Stimulated activated CD4-positive, alpha-beta T cell treated with anti-CD3 and anti-CD28 coated beads, Interleukin-15, amount 100 ng/mL, for 1 hour (primary cell): ENCODE measurements at regions not wholly inside any gene's neighbourhood (a gene's known extent, or its start where the extent isn't known, plus 50 kb on each side); places are given as distances from the start of the nearest gene placed in this dataset.

Source experiments
- DNase-seq, 2 donors: peaks; one replicate each; pipeline ENCODE4 v3.0.0-alpha.2; 2020; ENCODE audit warnings: low read depth in 1 of 2, low spot score in 1 of 2

DNA sequence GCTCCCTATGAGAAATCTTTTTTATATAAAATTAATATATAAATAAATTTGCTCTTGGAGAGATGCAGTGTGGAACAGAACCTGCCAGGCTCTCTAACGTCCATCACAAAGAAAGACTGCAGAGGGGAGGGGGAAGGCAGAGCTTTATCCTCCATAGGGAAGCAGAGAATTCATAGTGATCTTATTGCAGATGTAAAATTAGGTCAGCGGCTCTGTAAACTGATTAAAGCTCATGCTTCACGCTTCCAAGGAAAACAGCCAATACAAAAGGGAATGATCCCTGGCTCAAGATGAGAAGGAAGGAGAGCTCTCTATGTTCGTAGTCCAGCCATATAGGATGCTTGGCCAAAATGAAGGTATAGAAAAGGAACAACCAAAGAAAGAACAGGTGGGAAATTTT is 532.3 kb upstream of the PSMD7 start:
- DNase-seq = no peak

DNA sequence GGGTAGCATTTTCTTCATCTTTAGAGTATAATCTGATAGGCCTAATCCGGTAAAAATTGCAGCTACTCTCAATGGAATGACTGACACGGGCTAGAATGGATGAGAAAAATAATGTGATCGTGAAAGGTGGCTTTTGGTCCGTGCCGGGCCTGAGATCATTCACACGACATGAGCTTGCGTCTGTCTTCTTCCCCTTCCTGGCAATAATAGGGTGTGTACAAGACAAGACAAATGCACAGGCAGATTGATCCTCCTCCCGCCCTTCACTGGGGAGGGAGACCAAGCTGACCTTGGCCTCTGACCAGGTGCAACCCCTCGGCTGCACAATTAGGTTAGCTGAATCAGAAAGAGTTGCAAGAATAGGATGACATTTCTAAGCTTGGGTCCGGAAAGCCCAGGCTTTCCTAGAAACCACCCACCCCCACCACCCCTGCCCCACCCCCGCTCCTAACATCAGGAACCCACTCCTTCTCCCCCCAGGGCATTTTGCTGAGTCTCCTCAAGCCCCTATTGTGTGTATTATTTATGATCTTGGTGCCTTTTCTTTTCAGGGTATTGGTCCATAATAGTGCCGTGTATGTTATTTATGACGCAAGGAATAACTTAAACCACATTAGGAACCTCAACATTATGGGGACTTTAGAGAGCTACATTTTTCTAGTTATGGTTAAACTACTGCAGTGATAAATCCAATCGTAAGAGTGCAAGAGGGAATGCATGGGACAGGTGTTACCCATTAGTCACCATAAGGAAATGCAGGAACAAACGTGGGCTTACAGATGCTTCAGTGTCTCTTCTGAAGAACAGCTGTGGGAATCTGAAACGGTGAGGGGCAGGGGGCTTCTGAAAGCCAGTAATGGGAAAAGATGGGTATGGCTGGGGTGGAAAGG is 540.1 kb upstream of the PSMD7 start:
- no peak for DNase-seq

DNA sequence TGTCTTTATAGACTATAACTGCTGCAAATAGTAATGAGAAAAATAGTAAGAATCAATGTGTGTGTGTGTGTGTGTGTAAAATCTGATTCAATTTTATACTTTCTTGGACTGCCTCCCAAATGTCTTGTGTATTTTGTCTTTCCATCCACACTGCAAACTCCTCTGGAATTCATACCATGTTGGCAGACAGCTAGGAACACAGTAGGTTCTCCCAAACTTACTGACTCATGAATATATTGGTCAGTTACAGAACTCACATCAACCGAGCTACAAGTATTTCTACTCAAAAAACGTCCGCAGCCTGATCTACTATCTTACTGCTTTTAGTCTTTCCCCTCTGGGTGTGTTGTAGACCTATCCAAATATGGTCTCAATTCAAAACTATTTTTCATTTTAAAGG is 542.7 kb upstream of the PSMD7 start:
- no peak for DNase-seq

DNA sequence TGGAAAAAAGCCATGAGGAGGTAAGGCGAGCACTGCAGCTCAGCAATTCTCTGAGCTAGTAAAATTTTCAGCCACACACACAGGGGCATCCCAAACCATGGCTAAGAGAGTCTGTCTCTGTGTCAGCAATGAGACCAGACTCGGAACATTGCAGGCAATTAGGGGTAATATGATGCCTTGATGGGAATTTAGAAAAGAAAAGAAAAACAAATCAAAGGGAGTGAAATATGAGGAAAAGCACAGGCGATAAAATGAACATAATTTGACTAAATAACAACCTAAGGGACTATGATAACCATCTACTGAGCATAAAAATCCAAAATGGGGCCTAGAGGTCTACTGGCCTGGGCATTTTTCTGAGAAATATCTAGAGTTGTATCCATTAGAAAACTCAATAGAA is 546.0 kb upstream of the PSMD7 start:
- no peak for DNase-seq

DNA sequence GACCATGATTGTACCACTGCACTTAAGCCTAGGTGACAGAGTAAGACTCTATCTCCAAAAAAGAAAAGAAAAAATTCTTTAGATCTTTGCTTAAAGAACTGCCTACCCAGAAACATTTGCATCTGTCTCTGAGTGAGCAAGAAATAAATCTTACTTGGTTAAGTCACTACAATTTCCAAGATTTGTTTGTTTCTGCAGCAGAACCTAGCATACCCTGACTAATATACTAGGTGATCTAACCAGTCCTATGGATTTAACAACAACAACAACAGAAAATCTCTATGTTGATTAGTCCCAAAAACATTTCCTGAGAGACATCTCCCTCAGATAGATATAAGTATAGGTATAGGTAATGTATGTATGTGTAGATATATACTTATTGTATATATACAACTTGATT is 549.3 kb upstream of the PSMD7 start:
- DNase-seq = no peak

DNA sequence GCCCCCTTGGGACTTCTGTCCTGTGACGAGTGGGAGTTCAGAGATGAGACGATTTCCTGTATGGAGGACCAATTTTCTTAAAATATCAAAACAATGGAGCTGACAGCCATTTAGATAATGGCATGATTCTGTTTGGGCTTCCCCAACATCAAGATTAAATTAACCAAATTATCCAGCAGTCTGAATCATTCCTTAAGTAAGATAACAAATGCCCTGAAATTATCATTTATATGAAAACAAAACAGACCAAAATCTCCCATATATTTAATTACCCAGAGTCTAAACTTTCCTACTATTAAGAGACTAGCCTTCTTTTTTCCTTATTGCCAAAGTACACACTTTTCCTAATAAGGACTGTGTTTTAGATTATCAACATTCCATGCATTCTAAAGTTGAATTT is 550.1 kb upstream of the PSMD7 start:
- no peak for DNase-seq

DNA sequence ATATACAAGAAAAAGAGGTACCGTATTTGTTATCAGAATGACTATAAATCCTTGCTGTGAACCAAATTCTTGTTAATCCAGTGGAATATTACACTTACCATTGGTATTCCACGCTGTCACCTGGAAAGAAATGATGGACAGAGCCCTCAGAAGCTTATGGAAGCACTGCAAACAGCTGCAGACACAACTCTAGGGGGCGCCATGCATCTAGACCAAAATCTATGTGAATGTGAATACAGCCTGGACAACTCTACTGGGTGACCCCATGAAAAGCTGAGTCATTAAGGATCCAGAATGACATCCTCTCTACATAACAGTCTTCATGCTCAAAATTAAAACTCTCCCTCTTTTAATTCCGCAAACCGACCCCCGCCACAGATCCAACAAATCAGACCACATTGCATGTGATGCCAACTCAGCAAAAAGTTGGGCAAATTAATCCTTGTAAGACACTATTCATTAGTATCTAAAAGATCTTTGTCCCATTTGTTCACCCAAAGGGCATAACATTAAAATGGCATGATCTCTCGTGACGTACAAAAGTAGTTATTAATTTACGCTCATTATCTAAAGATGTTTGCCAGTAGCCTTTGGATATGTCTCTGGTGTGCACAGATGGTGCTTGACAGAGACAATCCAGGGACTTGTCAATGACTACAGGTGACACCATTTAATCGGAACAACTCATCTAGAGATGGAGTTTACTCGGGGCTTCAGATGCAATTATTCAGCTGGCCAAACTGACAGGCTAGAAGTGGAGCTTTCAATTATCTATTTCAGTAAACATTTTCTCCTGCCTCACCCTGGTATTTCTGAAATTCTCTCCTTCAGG is 552.7 kb upstream of the PSMD7 start:
- no peak for DNase-seq

DNA sequence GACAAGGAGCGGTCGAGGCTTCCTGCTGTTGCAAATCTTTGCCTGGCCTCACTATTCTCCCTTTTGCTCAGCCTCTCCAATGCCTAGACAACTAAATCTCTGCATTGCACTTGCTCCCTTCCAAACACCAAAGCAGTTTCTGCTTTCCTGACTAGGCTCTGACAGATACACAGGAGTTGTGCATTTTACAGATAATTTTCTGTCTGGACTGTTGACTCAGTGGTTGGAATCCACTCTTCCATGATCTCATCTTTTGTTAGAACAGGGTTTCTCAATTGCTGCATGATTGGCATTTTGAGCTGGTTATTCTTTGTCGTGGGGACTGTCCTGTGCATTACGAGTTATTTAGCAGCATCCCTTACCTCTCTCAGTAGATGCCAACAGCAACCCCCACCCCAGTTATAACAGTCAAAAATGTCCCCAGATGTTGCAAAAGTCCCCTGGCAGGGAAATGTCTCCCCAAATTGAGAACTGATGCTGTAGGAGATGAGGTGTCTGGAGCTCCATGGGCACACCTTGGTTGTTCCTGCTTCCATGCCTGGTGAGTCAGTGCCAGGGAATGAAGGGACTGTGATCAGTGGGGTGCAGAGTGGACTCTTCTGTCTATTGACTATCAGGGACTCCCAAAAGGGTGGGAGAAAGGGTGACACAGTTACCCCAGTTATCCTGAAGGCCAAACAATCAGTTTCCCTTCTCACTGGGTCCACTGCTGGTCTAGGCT is 557.4 kb upstream of the PSMD7 start:
- DNase-seq = no peak

DNA sequence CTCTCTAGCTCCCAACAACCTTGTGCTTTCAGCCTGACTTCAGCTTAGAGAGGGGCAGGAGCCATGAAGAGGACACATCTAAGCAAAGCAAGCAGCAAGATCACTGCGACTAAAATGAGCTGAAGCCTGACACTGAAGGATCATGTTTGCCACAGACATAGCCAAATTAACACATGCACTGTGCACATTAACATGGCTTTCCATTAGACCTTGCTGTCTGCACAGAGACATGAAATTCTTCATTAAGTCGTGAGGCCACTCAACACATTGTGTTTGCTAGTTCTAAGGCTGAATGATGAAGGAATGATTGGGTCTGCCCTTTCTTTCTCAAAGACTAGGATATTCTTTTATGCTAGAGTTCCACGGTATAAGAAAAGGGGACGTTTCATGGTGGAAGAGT is 558.3 kb upstream of the PSMD7 start:
- no peak for DNase-seq

DNA sequence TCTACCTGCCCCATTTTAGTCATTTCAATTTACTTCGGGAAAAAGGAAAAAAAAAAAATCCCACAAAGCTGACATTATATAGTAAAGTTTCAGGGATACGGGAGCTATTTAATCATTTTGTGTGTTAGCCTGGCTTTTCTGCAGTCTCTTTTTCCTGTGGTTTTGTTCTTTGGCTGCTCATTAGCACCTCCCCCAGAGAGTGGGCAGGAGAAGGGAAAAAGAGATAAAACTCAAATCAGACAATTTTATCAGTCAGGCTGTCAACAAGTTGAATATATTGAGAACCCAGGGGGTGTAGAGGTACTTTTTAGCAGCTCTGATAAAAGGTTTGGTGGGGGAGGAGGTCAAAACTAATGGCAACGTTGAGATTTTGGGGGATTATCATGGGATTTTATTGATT is 559.0 kb upstream of the PSMD7 start:
- DNase-seq = no peak

DNA sequence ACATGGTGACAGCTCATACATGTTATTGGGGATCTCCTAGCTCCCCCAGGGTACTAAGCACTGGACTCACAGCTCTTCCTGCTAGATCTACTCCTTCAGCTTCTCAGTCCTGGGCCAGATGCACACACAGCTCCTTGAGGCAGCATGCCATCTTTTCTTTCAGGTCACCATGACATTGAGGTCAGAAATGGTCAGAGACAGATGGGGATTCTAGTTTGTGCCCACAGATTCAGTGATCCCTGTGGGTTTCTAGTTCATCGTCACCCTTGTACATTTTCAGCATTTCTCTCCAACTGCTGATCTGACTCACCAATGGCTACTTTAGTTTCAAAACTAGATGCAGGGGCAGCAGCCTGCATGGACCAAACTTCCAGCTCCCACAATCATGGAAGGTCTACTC is 560.7 kb upstream of the PSMD7 start:
- DNase-seq = no peak

DNA sequence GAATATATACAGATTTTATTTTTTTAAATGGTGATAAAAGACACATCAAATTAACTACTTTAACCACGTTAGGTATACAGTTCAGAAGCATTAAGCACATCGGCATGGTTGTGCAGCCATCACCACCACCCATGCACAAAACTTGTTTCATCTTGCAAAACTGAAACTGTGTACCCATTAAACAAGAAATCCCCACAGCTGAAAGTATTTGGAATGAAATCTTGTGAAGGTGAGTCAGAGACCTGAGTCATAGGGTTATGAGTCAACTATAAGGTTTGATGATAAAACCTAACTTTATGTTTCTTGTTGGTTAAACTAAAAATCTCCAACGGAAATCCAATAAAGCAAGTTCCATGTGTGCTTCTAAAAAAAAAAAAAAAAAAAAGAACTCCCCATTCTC is 561.6 kb upstream of the PSMD7 start:
- no peak for DNase-seq

DNA sequence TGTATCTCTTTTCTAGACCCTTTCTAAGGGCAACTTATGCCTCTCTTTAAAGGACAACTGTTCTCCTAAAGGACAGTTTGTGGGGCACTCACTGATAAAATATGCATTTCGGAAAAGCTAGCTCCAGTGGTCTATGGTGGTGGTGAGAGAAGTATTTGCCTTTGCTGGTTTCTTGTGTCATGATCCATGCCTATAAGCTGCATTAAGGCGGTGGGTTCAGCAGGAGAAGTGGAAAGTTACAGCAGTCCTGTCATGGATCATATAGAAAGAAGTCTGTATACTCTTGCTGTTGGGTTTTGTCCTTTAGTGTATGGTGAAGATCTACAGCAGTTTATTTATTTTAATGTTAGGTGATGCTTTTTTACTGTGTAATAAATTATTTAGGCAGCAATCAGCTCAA is 563.9 kb upstream of the PSMD7 start:
- no peak for DNase-seq

DNA sequence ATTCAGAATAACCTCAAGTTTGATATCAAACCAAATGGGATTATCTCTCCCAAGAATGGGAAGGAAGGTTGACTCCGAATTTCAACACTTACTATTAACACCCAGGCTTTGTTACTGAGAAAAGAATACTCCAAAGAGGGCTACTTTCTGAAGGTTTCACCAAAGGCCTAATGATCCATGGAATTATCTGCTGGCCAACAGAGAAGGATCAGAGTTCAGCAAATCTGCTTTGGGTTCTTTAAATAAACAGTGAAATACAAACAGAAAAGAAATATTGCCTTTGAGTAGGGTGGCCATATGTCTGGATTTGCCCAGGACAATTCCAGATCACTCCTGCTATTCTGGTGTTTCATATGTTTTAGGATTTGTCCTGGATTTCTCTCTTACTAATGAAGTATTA is 564.5 kb upstream of the PSMD7 start:
- no peak for DNase-seq

DNA sequence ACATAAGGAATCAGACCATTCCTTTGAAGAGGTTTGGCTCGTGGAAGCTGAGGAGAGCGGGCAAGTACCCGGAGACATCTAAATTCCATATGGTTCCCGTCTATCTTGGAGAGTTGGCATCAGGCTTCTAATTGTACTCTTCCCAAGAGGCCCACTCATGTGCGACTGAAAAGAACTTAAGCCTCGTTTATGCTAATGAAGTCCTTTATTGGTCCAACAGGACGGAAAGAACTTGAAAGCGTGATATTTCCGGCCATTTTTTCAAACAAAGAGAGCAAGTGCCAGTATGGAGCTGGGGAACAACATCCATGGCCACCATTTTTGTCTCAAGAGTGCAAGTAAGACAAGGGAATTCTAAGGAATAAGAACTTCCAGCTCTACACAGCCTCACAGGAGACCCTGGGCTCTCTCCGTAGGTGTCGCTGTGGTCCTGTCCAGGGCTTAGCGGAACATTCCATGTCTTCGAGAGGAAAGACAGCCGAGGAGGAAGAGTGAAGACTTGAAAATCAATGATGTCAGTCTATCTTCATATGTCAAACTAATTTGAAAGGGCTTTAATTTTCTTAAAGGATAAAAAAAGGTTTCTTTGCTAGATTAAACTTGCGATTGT is 566.0 kb upstream of the PSMD7 start:
- no peak for DNase-seq

DNA sequence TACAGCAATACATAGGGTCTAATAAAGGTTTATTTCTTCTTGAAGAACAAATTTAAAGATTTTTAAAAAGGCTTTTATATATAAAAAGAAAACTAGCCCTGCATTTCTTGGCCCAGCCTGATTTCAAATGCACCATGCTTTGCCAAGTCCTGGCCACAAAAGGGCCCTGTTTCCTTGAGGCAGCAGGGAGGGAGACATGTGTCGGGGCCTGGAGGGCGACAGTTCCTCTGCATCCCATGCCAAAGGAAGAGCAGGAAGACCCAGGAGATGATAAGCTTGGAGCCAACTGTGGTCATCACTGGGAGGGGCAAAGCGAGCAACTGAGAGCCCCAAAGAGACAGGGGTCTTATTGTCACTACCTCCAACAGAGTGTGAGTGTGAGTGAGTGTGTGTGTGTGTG is 571.5 kb upstream of the PSMD7 start:
- no peak for DNase-seq

DNA sequence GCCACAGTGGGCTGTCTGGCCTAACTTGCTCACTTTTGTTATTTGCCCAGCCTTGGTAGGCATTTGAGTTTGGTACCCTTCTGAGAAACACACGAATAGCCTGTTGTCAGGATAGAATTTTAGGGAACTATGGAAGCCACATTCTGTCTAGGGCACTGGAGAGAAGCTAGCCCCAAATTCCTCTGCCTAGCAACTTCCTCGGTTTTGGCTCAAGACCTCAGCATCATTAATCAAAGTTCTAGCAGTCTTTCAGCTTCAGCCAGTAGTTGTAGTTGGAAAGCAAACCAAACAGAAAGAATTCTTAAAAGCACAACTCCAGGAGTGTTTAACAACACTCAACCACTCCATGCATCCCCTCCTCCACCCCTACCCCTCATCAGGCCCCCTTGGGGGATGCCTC is 572.1 kb upstream of the PSMD7 start:
- DNase-seq = no peak

DNA sequence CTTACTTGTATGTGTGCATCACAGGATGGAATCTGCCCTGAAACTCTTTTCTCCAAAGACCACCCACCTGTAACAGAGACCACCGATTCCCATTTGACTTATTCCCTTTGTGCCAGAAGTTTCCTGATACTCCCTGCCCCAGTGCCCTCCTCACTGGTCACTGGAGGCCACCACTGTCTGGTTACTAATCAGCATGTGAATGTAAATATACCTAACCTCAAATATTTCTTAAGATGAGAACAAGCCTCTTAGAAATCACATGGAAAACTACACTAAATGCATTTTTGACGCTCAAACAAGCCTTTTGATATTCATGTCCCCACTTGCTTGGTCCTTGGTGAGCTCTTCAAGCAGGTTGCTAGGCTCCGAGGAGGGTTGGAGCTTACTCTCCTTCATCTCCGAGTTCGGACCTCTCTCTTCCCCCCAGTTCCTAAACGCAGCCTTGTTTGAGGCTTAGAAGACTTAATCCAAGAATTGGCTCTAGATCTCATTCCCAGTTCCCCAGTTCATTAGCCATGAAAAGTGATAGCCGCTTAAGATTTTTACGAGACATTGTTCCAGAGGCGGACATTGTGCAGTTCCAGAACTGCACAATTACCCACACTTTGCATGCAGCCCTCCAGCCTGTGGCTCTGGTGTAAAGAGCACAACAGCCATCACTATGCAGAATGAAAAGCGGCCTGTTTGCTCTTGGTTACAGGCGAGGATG is 579.2 kb upstream of the PSMD7 start:
- no peak for DNase-seq

DNA sequence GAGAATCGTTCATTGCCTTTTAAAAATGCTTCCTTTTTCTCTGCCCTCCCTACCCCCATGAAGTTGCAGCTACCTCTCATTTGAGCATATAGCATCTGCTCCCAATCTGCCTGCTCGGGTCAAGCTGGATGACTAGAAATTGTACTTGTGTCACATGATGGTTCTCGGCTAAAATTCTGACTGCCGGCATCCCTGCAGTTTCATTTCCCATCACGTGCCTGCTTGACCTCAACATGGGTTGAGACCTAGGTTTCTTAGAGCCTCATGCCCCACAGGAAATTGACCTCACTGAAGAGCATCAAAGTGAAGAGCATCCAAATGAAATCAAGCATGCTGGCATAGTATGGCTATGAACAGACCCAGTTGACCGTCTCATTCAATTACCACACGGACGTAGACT is 581.6 kb upstream of the PSMD7 start:
- no peak for DNase-seq

DNA sequence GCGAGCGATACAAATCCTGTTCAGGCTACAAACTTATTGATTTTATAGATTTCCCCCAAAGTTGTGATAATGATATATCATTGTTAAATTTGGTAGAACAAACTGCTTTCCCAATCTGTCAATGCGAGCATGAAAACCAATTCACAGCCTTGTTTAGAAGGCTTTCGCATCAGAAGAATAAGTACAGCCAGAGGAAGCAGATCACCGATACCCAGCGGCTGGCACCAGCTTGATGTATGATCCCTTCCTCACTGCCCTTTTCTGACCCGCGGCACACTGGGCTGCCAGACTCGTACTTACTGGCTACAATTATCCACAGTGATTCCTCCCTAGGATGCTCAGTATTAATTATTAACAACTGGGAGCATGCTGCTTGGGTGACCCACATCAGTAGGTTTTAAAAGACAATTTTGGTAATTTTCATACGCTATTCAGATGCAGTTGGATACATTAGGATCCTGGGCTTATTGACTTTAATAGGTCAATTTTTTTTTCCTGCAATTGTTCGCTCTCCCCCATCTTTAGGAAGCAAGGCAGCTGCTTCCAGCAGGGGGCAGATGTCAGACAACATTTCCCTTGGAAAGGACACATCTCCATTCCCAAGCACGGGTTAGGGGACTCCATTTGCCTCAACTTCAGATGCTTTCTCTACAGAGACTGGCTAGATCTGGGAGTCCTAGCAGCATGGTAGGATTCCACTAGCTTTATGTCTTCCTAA is 582.7 kb upstream of the PSMD7 start:
- DNase-seq = no peak
